HFFc6 (cell line): ENCODE measurements at regions not wholly inside any gene's neighbourhood (a gene's known extent, or its start where the extent isn't known, plus 50 kb on each side); places are given as distances from the start of the nearest gene placed in this dataset.

ENCODE experiments used
- DNase-seq: peaks from one replicate; pipeline ENCODE4 v3.0.0-alpha.2; 2018
- H3K27ac Mint-ChIP-seq: 2 replicates; pipeline ENCODE4 v1.8.0; 2020; ENCODE audit warnings: mild to moderate bottlenecking, mixed read lengths
- H3K27me3 Mint-ChIP-seq: 2 replicates; pipeline ENCODE4 v1.8.0; 2021; ENCODE audit warnings: mild to moderate bottlenecking, moderate library complexity, mixed read lengths; ENCODE audit not compliant: insufficient read depth
- H3K36me3 Mint-ChIP-seq: 2 replicates; pipeline ENCODE4 v1.8.0; 2021; ENCODE audit warnings: low read depth, mixed read lengths
- H3K4me1 Mint-ChIP-seq: 2 replicates; pipeline ENCODE4 v1.8.0; 2020; ENCODE audit warnings: low read depth, mixed read lengths
- H3K4me3 Mint-ChIP-seq: 2 replicates; pipeline ENCODE4 v1.8.0; 2020; ENCODE audit warnings: mild to moderate bottlenecking, moderate library complexity, mixed read lengths
- H3K9me3 Mint-ChIP-seq: 2 replicates; pipeline ENCODE4 v1.8.0; 2020; ENCODE audit warnings: mild to moderate bottlenecking, mixed read lengths
- CTCF ChIP-seq: fragments of 200-600 bp; sonication (generic); IDR thresholded peaks from 2 replicates; pipeline ENCODE4 v1.5.0; 2021; ENCODE audit warnings: antibody characterized with exemption, mild to moderate bottlenecking

- H3K4me1 Mint-ChIP-seq = peaks cover 17% of the 10 kb centered on the region; the same call in 1 of the 2 replicates
- DNase-seq = no peak
- no peaks in the 10 kb centered on the region for H3K9me3 Mint-ChIP-seq
- H3K27me3 Mint-ChIP-seq = peaks cover 24% of the 10 kb centered on the region
- H3K4me3 Mint-ChIP-seq = peak overlapping the region; percentile 83
- no peak for TF ChIP-seq CTCF
- no peak overlapping the region for H3K27ac Mint-ChIP-seq
- no peaks in the 10 kb centered on the region for H3K36me3 Mint-ChIP-seq
These were observed 95.3 kb upstream of the RCN1 start for GRCh38 chr11:31995525-31996094.

DNA sequence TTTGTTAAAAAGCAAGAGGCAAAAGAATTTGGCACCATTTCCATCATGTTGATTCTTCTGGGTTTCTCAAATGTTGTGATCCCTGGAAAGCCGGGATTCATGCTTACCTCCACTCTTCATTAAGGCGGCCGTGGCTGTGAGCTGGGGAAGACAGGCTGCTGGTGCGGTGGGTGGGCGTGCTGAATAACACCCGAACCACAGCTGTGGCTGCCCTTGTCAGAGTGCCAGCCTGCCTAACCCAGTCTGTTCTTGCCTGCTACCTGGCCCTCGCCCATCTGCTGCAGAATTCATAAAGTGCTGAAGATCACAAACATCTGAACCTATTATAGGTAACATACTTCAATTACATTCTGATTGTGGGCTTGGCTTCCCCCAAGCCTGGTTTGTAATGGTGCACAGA lies 95.8 kb upstream of the RCN1 start:
- Mint-ChIP-seq H3K4me3 (peak overlapping the region; percentile 83; the same call in 1 of the 2 replicates), H3K4me1 (peaks cover 17% of the 10 kb centered on the region; the same call in 1 of the 2 replicates), H3K27me3 (peaks cover 24% of the 10 kb centered on the region), H3K9me3 (no peaks in the 10 kb centered on the region), H3K27ac (no peak overlapping the region), H3K36me3 (no peaks in the 10 kb centered on the region)
- no peak for TF ChIP-seq CTCF
- DNase-seq = no peak

GRCh38 chr11:31987118-31988005 lies 103.5 kb upstream of the RCN1 start:
- no peak for DNase-seq
- Mint-ChIP-seq H3K27me3 (peaks cover 33% of the 10 kb centered on the region), H3K4me3 (no peak overlapping the region), H3K27ac (no peak overlapping the region), H3K9me3 (peaks cover 4% of the 10 kb centered on the region; the same call in 1 of the 2 replicates), H3K4me1 (no peaks in the 10 kb centered on the region; the same call in 1 of the 2 replicates), H3K36me3 (no peaks in the 10 kb centered on the region)
- no peak for TF ChIP-seq CTCF

GRCh38 chr11:31986201-31986889 lies 104.5 kb upstream of the RCN1 start:
- no peak for DNase-seq
- Mint-ChIP-seq H3K27me3 (peaks cover 33% of the 10 kb centered on the region), H3K9me3 (peaks cover 4% of the 10 kb centered on the region; the same call in 1 of the 2 replicates), H3K27ac (no peak overlapping the region), H3K4me3 (no peak overlapping the region), H3K36me3 (no peaks in the 10 kb centered on the region), H3K4me1 (no peaks in the 10 kb centered on the region; the same call in none of the 2 replicates)
- no peak for TF ChIP-seq CTCF

GRCh38 chr11:31981457-31981856 lies 109.4 kb upstream of the RCN1 start:
- no peaks in the 10 kb centered on the region; the same call in 1 of the 2 replicates for H3K9me3 Mint-ChIP-seq
- peaks cover 34% of the 10 kb centered on the region for H3K27me3 Mint-ChIP-seq
- DNase-seq = no peak
- H3K27ac Mint-ChIP-seq = no peak overlapping the region
- H3K36me3 Mint-ChIP-seq = peaks cover 4% of the 10 kb centered on the region; the same call in 1 of the 2 replicates
- no peak for TF ChIP-seq CTCF
- no peak overlapping the region for H3K4me3 Mint-ChIP-seq
- H3K4me1 Mint-ChIP-seq = no peaks in the 10 kb centered on the region; the same call in 1 of the 2 replicates
